Panc1 (cell line): ENCODE measurements at regions not wholly inside any gene's neighbourhood (a gene's known extent, or its start where the extent isn't known, plus 50 kb on each side); places are given as distances from the start of the nearest gene placed in this dataset.

Experiments used
- ATAC-seq: fragments of 200-7000 bp; cut with Tn5 transposase; 2 replicates; pipeline ENCODE4 v1.9.1; 2020; ENCODE audit warnings: mild to moderate bottlenecking, moderate library complexity
- BruUV-seq: library from RNA; stranded (reverse); fragments of 400-500 nt; replicated peaks from 2 replicates; lab custom pipeline; 2021; lab: Mats Ljungman, UMichigan
- CTCF ChIA-PET: fragments of 300-600 bp; sonication (Branson Sonifier 250); formaldehyde crosslinking; loops from one replicate; lab custom pipeline; 2022; ENCODE audit warnings: antibody characterized with exemption; lab: Charles Lee
- POLR2A ChIA-PET: fragments of 300-600 bp; sonication (Branson Sonifier 250); formaldehyde crosslinking; loops from one replicate; lab custom pipeline; 2022; ENCODE audit warnings: antibody characterized with exemption; lab: Charles Lee
- DNase-seq: peaks from one replicate; pipeline ENCODE4 v3.0.0-alpha.2; 2010; ENCODE audit warnings: low read depth, low spot score
- H3K27ac ChIP-seq: 2 replicates; pipeline ENCODE4 v1.5.1; 2011; ENCODE audit warnings: mild to moderate bottlenecking, low read length, inconsistent platforms
- H3K27me3 ChIP-seq: fragments of 200-500 bp; sonication (Bioruptor generic); 2 replicates; pipeline ENCODE4 v1.6.0; 2014; ENCODE audit warnings: low read length, inconsistent platforms; ENCODE audit not compliant: control insufficient read depth, insufficient read depth
- H3K36me3 ChIP-seq: fragments of 200-500 bp; sonication (Bioruptor generic); 2 replicates; pipeline ENCODE4 v1.5.1; 2014; ENCODE audit warnings: inconsistent platforms, mild to moderate bottlenecking, low read length, moderate library complexity; ENCODE audit not compliant: control insufficient read depth, insufficient read depth
- H3K4me1 ChIP-seq: 2 replicates; pipeline ENCODE4 v1.5.1; 2011; ENCODE audit warnings: inconsistent platforms, mild to moderate bottlenecking, low read length, moderate library complexity; ENCODE audit not compliant: control insufficient read depth, insufficient read depth
- H3K4me3 ChIP-seq, 2 experiments: 2 replicates each; pipeline ENCODE4 v1.5.1; 2011 to 2012; ENCODE audit warnings: low read depth in 2 of 2, low read length in 2 of 2, mild to moderate bottlenecking in 2 of 2, inconsistent platforms in 1 of 2, moderate library complexity in 1 of 2
- H3K9me3 ChIP-seq: fragments of 200-500 bp; sonication (Bioruptor generic); 2 replicates; pipeline ENCODE4 v1.5.1; 2014; ENCODE audit warnings: low read depth, mild to moderate bottlenecking, inconsistent platforms, low read length, moderate library complexity; ENCODE audit not compliant: control insufficient read depth, insufficient read depth
- POLR2AphosphoS5 ChIP-seq: IDR thresholded peaks from 2 replicates; pipeline ENCODE4 v1.6.1; 2012; ENCODE audit warnings: mild to moderate bottlenecking, low read depth, low read length, moderate library complexity
- REST ChIP-seq, 2 experiments: IDR thresholded peaks; 2 replicates each; pipeline ENCODE4 v1.6.1; 2011 to 2012; ENCODE audit warnings: low read depth in 2 of 2, control low read depth in 1 of 2, low read length in 1 of 2, mild to moderate bottlenecking in 1 of 2, moderate library complexity in 1 of 2; ENCODE audit not compliant: insufficient read depth in 1 of 2
- SIN3A ChIP-seq: IDR thresholded peaks from 2 replicates; pipeline ENCODE4 v1.6.1; 2012; ENCODE audit warnings: low read depth, mild to moderate bottlenecking, low read length, moderate library complexity, borderline replicate concordance; ENCODE audit not compliant: insufficient read depth
- TCF7L2 ChIP-seq: IDR thresholded peaks from 2 replicates; pipeline ENCODE4 v1.6.1; 2011; ENCODE audit warnings: mild to moderate bottlenecking, low read depth, low read length, inconsistent platforms
- in situ Hi-C: cut with HindIII; loops from 2 replicates; pipeline ENCODE4 v1.10.0; 2016; ENCODE audit warnings: low sequenced_read_pairs, low pct_unique_long_range_greater_than_20kb
- intact Hi-C: fragments of 100-400 bp; cut with micrococcal nuclease; formaldehyde crosslinking; loops from one replicate; pipeline ENCODE4 v1.10.0; 2022; ENCODE audit not compliant: unreplicated experiment
- TF ChIP-seq, protein P1 (sequence below): fragments of 450-650 bp; IDR thresholded peaks from 2 replicates; pipeline ENCODE4 v1.5.1; 2017; ENCODE audit warnings: mild to moderate bottlenecking

- POLR2A ChIA-PET = no interaction called here
- TF ChIP-seq POLR2AphosphoS5 = no peak
- TF ChIP-seq TCF7L2 = no peak
- TF ChIP-seq REST (IDR thresholded peaks at IDR 0.05; ENCODE audit: insufficient read depth in 1 of 2, low read depth in 2 of 2, low read length in 1 of 2) = no peak
- no peak for TF ChIP-seq SIN3A
- TF ChIP-seq, protein P1, sequence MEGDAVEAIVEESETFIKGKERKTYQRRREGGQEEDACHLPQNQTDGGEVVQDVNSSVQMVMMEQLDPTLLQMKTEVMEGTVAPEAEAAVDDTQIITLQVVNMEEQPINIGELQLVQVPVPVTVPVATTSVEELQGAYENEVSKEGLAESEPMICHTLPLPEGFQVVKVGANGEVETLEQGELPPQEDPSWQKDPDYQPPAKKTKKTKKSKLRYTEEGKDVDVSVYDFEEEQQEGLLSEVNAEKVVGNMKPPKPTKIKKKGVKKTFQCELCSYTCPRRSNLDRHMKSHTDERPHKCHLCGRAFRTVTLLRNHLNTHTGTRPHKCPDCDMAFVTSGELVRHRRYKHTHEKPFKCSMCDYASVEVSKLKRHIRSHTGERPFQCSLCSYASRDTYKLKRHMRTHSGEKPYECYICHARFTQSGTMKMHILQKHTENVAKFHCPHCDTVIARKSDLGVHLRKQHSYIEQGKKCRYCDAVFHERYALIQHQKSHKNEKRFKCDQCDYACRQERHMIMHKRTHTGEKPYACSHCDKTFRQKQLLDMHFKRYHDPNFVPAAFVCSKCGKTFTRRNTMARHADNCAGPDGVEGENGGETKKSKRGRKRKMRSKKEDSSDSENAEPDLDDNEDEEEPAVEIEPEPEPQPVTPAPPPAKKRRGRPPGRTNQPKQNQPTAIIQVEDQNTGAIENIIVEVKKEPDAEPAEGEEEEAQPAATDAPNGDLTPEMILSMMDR = no peak
- no peak for ATAC-seq
- in situ Hi-C loops (no loop called here), intact Hi-C loops (loop anchor here (10.0 kb wide), 1 partner anchor 271 kb away; no protein-coding TSS in a partner anchor)
- H3K4me3 ChIP-seq = no peak overlapping the region
- no peaks in the 10 kb centered on the region for H3K9me3 ChIP-seq
- no peak overlapping the region for H3K27ac ChIP-seq
- BruUV-seq = no TSS peak
- CTCF ChIA-PET = no interaction called here
- no peaks in the 10 kb centered on the region for H3K27me3 ChIP-seq
- no peak for DNase-seq
- no peaks in the 10 kb centered on the region for H3K4me1 ChIP-seq
- no peaks in the 10 kb centered on the region for H3K36me3 ChIP-seq
Measured at GRCh38 chr2:193693758-193694157, 1499.0 kb upstream of the TMEFF2 start.

DNA sequence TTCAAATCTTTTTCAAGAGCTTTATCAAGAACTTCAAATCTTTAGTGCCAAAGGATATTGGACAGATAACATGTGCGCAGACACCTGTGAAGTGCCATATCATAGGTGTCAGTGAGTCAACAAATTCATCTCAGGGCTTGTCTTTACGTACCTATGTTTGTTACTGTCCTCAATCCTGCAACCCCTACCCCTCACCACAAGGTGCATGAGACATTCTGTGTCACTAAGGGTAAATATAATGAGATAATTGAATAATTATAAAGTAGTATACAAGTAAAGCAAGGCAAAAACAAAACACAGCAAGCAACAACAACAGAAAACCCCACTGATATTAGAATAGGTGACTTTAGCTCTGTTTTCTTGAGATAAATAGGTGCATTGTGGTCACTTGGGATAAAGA lies 1495.8 kb upstream of the TMEFF2 start:
- intact Hi-C loops (loop anchor here (10.0 kb wide), 1 partner anchor 274 kb away; no protein-coding TSS in a partner anchor), in situ Hi-C loops (no loop called here)
- Histone ChIP-seq H3K9me3 (no peaks in the 10 kb centered on the region), H3K36me3 (no peaks in the 10 kb centered on the region), H3K4me3 (no peak overlapping the region), H3K27me3 (no peaks in the 10 kb centered on the region), H3K4me1 (no peaks in the 10 kb centered on the region), H3K27ac (no peak overlapping the region)
- no peak for TF ChIP-seq POLR2AphosphoS5
- no peak for TF ChIP-seq SIN3A
- TF ChIP-seq REST (IDR thresholded peaks at IDR 0.05; ENCODE audit: insufficient read depth in 1 of 2, low read depth in 2 of 2, low read length in 1 of 2) = no peak
- TF ChIP-seq, protein P1 = no peak
- TF ChIP-seq TCF7L2 = no peak
- no TSS peak for BruUV-seq
- ATAC-seq = no peak
- POLR2A ChIA-PET = no interaction called here
- no peak for DNase-seq
- CTCF ChIA-PET = no interaction called here
